ENCODE measurements at regions not wholly inside any gene's neighbourhood (a gene's known extent, or its start where the extent isn't known, plus 50 kb on each side); places are given as distances from the start of the nearest gene placed in this dataset.

- no peak overlapping the region for H3K27ac ChIP-seq
- TF ChIP-seq ZFX (IDR thresholded peaks at IDR 0.05) (no peak), CTCF (conservative IDR thresholded peaks at IDR 0.05) (no peak)
Observed at GRCh38 chr18:10152475-10152874, 238.7 kb downstream of the VAPA start.

GRCh38 chr18:10153924-10154752 lies 240.3 kb downstream of the VAPA start:
- no peak overlapping the region for H3K27ac ChIP-seq
- TF ChIP-seq CTCF (conservative IDR thresholded peaks at IDR 0.05) (no peak), ZFX (IDR thresholded peaks at IDR 0.05) (no peak)

GRCh38 chr18:10157706-10158105 lies 243.9 kb downstream of the VAPA start:
- no peak overlapping the region for H3K27ac ChIP-seq
- TF ChIP-seq CTCF (conservative IDR thresholded peaks at IDR 0.05): no peak
- no peak for TF ChIP-seq ZFX (IDR thresholded peaks at IDR 0.05)

- TF ChIP-seq CTCF (conservative IDR thresholded peaks at IDR 0.05) (no peak), ZFX (IDR thresholded peaks at IDR 0.05) (no peak)
Observed at GRCh38 chr18:10160251-10160650, 246.4 kb downstream of the VAPA start.

GRCh38 chr18:10161315-10161714 lies 247.5 kb downstream of the VAPA start:
- no peak overlapping the region for H3K27ac ChIP-seq
- no peak for TF ChIP-seq ZFX (IDR thresholded peaks at IDR 0.05)

More at GRCh38 chr18:10160251-10160650, 246.4 kb downstream of the VAPA start:
- no peak overlapping the region for H3K27ac ChIP-seq

GRCh38 chr18:10162340-10162739 lies 248.5 kb downstream of the VAPA start:
- no peak overlapping the region for H3K27ac ChIP-seq
- TF ChIP-seq CTCF (conservative IDR thresholded peaks at IDR 0.05) (no peak), ZFX (IDR thresholded peaks at IDR 0.05) (no peak)

- TF ChIP-seq ZFX (IDR thresholded peaks at IDR 0.05) (no peak), CTCF (conservative IDR thresholded peaks at IDR 0.05) (no peak)
- no peak overlapping the region for H3K27ac ChIP-seq
Observed at GRCh38 chr18:10164271-10165071, 250.7 kb downstream of the VAPA start.
